GM12892 (cell line): ENCODE measurements at regions not wholly inside any gene's neighbourhood (a gene's known extent, or its start where the extent isn't known, plus 50 kb on each side); places are given as distances from the start of the nearest gene placed in this dataset.

ENCODE experiments used
- POLR2A ChIP-seq: IDR thresholded peaks from 2 replicates; pipeline ENCODE4 v1.6.1; 2011; ENCODE audit warnings: low read depth, low read length, control low read depth
- POLR2AphosphoS5 ChIP-seq: IDR thresholded peaks from 2 replicates; pipeline ENCODE4 v1.6.1; 2011; ENCODE audit warnings: low read depth, low read length, control low read depth

- TF ChIP-seq POLR2A (no peak), POLR2AphosphoS5 (no peak)
Measured at GRCh38 chr10:61342858-61343572, 110.2 kb downstream of the TMEM26 start.
